M059J (cell line): ENCODE measurements at regions not wholly inside any gene's neighbourhood (a gene's known extent, or its start where the extent isn't known, plus 50 kb on each side); places are given as distances from the start of the nearest gene placed in this dataset.

Source experiments
- DNase-seq: peaks from one replicate; pipeline ENCODE4 v3.0.0-alpha.2; 2012; ENCODE audit warnings: low read depth

DNA sequence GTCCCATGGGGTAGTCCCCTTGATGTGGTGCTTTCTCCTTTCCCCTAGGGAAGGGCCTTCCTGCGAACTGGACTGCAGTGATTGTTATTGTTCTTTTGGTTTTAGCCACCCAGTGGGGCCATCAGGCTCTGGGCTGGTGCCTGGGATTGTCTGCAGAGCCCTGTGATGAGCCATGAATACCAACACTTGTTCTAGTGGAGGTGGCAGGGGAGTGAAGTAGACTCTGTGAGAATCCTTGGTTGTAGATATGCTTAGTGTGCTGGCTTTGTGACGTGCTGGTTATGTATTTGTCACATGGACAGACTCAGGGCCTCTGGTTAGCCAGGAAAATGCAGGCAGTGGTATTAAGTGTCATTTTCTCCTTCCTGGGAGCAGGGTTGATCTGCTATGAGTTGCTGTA, 51.8 kb upstream of the NDUFB4 start:
- DNase-seq: no peak

DNA sequence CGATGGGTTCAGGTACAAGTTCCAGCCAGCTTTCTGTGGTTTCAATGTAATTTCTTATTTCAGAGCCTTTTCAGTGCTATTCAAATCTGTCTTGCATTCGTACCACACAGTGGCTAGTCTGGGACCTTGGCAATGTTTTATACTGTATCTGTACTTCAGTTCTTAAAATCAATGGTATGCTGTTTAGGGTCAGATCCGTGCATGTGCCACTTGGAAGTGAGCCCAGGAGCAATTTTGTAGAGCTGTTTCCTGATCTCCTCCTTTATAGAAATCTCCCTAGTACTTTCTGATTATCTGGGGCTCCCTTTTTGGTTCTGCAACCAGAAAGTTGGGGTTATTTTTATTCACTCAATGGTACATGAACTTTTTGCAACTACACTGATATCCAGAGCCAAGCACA, 59.5 kb upstream of the NDUFB4 start:
- no peak for DNase-seq

DNA sequence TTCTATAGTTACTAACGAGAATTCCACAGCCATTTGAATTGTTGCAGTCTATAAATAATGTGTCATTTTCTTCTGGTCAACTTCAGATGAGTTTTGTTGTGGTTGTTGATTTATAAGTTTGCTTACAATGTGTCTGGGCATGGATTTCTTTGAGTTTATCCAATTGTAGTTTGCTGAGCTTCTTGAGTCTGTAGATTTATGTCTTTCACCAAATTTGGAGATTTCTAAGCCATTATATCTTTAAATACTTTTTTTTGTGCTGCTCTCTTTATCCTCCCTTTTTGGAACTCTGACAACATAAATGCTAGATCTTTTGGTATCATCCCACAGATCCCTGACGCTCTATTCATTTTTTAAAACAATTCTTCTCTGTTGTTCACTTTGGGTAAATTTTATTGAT, 63.2 kb upstream of the NDUFB4 start:
- no peak for DNase-seq

DNA sequence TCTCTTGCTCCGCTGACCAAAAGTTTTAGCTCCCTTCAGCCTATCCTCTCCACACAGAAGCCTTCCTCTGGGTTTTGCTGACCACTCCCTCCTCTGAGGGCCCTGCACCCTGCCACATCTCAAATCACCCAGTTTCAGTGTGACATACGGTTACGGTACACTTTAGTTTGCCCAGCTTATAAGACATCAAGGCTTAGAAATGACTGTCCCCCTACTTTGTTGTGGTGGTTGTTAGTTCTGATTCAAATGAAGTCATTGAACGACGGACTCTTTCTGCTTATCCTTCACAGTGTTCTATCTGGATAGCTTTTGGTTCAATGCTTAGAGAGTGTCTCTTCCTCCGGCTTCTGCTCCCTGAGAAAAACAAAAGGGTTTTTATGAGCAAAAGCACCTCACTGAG, 68.0 kb upstream of the NDUFB4 start:
- no peak for DNase-seq

GRCh38 chr3:120526011-120526870, 69.9 kb upstream of the NDUFB4 start:
- no peak for DNase-seq

- DNase-seq: peak; percentile 73
Observed at GRCh38 chr3:120524171-120524923, 71.8 kb upstream of the NDUFB4 start.

GRCh38 chr3:120516136-120516535, 65.3 kb upstream of the FSTL1 start:
- DNase-seq: no peak

DNA sequence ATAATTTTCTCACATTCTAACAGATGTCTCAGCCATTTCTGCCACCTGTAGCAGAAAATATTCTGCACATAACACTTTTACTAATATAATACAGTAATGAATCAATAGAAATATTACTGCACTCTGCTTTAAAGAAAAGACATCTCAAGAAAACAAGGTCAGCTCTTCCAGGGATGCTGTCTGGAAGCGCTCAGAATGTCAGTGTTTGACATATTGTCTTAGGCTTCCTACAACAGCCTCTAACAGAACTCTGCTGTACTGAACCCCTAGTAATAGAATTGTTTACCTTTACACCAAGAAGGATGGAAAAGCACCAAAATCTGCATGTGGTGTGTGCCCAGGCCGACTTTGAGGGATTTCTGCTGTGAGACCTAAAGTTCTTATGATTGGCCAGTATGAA, 61.9 kb upstream of the FSTL1 start:
- DNase-seq: no peak

- peak; percentile 71 for DNase-seq
Observed at GRCh38 chr3:120506828-120507774, 56.3 kb upstream of the FSTL1 start.

- DNase-seq: peak; percentile 44
Observed at GRCh38 chr3:120506076-120506827, 55.5 kb upstream of the FSTL1 start.

DNA sequence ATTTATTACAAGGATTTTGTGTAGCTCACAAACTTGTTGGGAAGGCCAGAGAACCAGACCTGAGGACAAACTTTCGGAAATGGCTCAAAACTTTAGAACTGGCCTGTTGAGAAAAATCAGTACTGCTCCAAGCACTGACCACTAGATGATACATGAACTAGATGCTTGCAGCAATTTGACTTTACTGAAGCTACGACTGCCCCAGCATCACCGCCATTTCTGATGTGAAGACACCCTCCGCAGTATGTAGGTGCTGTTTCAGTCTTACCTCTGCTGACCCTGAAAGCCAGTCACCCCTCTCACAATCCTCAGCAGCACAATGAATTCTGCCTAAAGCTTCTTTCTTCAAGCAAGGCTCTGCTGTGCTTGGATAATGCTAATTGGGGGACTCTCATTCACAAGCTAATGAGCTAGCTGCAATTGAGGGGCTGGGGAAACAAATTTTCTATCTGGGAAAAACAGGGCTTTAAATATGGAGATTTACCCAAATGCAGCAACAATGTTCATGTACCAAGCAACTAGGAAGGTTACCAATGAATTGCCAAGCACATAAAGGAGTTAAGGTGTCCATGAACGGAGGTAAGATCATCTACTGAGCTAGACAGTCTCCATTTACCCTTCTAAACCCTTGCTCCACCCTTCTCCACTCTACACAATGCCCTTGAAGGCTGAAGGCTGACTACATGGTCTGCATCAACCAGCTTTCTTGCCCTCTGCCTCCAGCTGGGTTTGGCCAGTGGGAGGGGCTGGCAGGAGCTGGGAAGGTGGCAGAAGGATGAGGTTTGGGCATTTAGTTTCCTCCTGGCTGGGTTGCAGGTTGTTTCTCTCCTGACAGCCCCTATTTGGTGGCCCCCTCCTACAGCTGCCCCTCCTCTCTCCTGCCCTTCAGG, 53.2 kb upstream of the FSTL1 start:
- no peak for DNase-seq

DNA sequence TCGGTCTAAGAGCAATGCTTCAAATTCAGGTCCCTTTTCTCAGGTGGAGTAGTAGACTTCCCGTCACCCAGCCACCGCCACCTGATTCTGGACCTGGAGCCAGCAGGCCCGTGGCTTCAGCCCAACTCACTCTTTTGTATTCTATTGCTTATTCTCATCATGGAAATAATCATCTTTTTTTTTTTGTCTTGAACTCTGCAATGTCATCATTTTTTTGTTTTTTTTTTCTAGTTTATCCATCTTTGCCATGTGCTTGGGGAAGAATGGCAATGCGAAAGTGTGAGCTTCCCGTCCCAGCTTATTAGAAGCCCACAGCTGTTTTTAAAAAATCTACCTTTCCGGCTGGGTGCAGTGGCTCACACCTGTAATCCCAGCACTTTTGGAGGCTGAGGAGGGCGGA, 51.3 kb upstream of the FSTL1 start:
- DNase-seq: no peak
